GDM1 (cell line): ENCODE measurements at regions not wholly inside any gene's neighbourhood (a gene's known extent, or its start where the extent isn't known, plus 50 kb on each side); places are given as distances from the start of the nearest gene placed in this dataset.

Source experiments
- DNase-seq: peaks from one replicate; lab custom pipeline; 2025; lab: John Stamatoyannopoulos, UW

DNA sequence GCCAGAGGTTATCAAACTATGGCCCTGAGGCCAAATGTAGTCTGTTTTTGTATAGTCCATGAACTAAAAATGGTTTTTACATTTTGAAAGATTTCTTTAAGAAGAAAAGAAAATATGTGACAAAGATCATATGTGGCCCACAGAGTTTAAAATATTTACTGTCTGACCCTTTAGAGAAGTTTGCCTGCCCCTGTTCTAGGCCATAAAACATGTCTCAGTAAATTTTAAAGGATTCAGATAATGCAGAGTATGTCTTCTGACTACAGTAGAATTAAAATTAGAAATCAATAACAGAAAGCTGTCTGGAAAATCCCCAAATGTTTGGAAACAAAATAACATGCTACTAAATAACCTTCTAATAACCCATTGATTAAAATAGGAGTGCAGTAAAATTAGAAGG is 86.3 kb downstream of the KCNRG start:
- no peak for DNase-seq

DNA sequence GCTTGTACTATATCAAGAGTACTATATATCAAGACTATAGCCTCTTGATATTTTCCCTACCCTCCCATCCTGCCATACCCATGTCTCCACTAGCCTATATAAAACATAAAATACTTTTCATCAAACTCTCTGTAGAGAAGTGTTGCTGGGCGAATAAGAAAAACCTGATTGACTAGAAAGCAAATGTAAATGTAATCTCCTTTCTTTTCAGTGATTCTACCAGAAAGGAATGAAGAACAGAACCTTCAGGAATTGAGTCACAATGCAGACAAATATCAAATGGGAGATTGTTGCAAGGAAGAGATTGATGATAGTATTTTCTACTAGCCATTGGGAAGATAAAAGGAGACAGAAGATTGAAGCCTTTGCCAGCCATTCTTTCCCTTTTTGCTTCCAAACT is 89.2 kb downstream of the KCNRG start:
- no peak for DNase-seq

DNA sequence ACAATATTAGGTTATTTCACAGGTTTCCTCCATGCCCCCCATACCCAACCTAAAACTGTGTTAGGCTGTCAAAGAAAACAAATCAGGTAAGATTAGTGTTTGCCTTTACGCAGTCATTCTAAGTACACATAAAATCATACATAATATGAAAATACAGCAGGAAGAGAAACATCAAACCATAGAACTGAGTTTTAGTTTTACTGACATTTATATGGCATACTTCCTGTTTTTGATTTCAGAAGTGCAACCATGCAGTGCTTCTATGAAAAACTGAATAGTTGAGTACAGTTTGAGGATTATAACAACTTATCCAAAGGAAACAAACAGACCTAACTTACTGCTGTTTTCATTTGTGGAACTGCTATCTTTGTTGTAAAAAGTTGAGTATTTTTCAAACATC is 91.3 kb downstream of the KCNRG start:
- DNase-seq, result no peak

DNA sequence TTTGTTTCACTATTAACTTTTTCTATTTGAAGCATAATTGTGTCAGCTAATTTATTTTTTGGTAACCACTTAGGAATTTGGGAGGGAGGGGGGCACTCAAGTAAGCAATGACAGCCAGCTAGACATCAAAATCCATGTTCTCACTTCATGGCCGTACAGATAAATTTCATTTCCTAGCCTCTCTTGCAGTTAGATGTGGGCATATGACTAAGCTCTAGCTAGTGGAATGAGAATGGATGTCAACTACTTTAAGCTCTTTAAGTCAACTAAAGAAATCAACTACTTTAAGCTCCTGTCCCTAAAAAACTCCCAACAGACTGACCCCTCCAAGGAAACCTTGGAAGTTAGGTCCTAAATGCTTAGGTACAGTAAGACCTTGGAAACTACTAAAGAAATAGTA is 92.0 kb downstream of the KCNRG start:
- no peak for DNase-seq

DNA sequence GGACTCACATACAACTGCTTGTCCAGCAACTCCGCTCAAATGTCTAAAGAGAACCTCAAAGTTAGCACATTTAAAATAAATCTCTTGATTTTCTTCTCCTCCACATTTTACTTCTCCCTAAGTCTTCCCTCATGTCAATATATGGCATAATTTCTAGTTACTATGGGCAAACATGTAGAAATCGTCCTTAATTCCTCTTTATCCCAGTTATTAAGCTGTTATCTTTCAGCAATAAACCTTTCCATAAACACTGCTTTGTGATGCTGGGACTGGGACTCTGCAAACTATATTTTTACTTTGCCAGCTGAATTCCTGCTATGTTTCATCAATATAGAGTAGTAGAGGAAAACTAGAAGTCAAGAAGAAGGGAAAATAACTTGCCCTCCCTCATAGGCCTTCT is 99.7 kb downstream of the KCNRG start:
- no peak for DNase-seq

DNA sequence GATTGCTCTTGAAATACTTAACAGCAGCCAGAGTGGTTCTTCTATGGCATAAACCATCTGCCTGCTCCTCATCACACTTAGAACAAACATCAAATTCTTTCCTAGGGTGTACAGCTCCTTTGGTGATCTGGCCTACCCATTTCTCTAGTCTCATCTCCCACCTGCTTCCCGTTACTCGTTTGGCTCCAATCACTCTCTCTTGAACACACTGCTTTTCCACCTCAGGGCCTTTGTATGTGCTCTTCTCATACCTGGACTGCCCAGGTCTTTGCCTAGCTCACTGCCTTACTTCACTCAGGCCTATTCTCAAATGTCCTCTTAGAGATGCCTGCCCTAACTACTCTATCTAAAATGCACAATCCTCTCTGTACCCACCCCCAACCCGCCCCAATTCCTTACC is 100.5 kb downstream of the KCNRG start:
- DNase-seq, result no peak

DNA sequence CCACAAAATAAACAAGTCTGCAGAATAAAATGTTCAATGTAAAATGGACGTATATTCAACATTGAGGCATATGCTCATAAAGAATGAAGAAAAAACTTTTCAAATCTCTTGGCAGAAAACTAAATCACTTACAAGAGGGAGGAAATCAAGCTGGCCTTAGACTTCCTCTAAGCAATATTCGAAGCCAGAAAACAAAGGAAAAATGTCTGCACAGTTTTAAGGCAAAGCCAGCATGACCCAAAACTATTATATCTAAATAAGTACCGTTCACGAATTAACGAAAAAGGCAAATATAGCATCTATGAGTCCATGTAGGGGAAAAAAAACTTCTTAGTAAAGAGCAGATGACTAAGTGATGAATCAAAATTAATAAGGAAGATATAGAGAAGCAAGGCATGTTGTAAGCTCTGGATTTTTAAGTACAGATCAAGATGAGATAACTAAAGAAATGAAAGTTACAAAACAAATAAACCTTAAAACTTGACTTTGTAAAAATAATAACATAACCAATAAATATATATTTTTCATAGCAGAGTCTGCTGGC is 101.3 kb downstream of the KCNRG start:
- no peak for DNase-seq

DNA sequence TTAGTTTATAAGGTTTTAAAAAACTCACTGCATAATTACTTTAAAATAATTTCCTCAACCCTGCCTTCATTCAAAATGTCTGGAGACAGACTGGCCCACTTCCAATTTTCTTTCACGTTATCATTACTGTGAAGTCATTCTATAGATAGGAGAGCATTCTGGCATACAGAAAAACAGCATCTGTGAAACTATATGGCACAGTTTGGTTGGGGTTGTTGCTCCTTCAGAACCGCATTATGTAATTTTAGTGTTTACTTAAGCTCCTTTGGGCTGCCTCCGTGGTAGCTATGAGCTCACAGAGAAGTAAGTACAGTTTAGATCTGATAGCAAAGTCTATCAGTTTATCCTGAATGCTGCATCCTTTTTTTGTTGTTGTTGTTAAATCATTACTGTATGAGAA is 104.3 kb downstream of the KCNRG start:
- no peak for DNase-seq

DNA sequence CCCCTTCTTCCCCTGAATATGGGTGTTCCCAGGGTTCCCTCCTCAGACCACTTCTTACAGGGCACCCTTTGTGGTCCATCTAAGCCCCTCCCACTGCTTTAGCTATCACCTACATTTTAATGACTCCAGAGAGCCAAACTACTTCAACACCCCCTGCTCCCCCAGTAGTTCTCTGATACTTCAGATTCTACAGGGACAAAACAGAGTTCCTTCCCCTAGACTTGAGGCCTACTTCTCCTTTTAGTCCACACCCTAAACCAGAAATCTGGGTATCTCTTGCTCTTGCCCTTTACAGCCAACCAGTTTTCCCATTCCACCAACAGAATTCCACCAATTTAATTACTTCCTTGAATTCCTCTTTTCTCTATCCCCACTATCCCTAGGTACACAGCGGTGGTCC is 107.2 kb downstream of the KCNRG start:
- peak; percentile 37 for DNase-seq

DNA sequence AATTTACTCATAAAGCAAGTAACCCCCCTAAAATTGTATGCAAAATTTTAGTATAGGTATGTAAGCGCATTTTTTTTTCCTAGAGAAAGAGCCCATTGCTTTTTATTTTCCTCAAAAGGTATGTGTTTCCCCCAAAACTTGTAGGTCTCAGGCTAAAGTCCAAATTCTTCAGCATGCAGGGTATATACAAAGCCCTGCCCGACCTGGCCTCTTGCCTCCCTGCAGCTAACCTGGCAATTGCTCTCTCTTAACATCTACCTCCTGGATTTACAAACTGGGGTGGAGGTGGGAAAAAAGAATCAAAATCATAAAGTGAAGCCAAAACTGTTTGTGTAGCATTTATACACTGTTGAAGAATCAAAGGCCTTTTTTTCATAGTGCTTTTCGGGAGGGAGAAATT is 107.8 kb downstream of the KCNRG start:
- DNase-seq, result no peak

DNA sequence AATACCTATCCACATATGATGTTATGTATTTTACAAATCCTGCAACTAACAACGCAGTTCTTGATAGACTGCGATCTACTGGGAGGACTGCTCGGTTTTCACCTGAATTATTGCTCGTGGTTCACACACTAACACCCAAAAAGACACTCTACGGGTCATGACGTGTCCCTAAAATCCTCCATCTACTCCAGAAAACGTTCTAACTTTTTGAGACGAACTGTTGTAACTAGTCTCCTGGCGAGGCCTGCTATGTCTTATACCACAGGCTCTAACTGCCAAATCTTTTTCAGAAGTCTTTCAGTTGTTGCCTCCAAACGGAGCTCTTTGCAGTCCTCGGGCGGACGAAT is 108.2 kb downstream of the KCNRG start:
- no peak for DNase-seq

DNA sequence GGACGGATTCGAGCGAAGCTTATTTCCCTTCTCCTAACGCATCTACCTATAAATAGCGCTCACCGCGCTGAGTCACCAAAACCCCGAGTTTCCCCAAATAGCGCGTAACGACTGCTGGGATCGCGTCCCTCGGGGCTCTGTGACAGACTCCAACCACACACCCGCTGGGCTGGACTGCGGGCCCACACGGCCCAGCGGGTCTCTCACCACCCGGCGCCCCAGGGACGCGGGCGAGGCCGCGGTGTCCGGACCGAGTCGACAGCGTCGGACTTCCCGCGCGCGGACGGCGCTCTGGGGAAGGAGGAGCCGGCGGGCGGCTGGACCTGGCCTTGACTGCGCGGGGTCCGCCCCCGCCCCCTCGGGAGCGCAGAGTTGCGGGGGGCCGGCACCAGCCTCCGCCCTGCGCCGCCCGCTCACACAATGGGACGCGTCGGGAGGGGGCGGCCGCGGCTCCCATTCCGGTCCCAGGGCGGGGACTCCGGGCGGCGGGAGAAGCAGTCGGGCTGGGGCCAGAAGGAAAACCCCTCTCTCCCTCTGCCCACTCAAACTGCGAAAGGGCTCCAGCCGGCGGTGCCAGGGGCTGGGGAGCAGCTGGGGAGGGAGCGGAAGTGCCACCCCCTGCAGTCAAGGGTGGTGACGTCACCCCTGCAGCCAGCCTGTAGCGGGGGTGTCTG is 108.8 kb downstream of the KCNRG start:
- peak; percentile 97 for DNase-seq

DNA sequence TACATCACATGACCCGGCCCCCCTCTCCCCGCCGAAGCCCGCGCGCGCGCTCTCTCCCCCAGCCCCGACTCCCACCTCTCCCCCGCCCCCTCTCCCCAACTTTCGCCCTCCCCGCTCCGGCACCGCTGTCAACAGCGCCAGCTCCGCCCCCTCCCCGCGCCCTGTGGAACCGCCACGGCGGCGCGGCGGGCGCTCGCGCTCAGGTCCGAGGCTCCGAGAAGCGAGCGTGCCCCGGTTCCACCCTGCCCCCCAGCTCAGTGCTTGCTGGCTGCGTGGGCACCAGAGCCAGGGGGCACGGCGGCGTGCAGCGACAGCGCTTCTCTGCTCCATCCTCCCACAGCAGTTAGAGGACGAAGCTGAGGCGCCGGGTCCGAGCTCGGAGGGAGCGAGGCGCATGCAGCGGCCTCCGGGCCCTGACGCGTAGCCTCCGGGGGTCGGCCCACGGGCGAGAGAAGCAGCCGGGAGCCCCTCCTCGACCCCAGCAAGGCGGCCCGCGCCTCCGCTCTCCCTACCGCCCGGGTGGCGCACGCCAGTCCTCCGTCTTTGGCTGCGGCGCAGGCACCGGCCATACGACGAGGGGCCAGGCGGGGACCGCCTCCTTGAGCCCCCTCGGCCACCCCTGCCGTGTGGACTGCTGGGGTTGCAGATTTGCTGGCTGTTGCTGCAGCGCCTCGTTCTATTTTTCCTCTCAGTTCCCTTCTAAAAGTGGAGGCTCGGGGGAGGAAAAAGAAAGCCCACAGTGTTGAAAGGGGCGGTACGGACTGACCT is 109.5 kb downstream of the KCNRG start:
- DNase-seq, result no peak

DNA sequence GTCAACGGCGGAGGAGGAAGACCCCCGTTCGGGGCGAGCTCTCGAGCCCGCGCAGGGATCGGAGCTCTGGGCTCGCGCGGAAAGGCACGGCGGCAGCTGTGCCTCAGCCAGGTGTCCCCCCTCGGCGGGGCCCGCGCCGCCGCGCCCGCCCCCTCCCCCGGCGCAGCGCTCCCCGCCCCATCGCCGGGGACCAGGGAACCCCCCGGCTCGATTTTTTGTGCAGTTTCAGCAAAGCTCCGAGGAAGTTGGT is 110.0 kb downstream of the KCNRG start:
- no peak for DNase-seq

DNA sequence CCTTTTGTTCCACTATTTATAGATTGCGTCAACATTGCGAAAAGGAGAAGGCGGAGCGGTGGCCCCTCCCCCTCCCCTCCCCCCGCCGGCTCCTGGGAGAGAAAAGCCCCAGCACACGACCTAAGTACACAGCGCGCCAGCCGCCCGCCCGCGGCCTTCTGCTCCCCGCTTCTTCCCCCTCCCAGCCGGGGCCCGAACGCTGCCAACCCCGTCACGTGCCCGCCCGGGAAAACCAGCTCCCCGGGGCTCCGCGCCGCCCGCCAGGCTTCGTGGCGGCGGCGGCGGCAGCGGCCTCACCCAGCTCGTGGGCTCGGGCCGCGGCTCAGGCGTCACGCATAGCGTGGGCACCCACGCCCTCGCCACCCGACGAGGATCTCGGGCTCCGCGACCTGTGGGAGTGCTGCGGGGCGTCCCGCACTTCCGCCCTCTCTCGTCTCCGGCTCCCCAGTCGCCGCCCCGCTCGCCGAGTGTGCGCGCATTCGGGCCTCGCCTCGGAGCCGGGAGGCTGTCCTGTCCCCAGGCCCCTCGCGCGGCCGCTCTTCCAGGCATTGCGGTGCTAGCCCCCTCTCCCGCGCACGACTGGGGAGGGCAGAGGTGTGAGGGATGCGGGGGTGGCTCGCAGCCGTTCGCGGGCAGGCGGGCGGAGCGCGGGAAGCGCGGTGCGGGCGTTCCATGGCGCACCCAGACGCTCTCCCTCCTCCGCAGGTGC is 110.5 kb downstream of the KCNRG start:
- peak; percentile 91 for DNase-seq

DNA sequence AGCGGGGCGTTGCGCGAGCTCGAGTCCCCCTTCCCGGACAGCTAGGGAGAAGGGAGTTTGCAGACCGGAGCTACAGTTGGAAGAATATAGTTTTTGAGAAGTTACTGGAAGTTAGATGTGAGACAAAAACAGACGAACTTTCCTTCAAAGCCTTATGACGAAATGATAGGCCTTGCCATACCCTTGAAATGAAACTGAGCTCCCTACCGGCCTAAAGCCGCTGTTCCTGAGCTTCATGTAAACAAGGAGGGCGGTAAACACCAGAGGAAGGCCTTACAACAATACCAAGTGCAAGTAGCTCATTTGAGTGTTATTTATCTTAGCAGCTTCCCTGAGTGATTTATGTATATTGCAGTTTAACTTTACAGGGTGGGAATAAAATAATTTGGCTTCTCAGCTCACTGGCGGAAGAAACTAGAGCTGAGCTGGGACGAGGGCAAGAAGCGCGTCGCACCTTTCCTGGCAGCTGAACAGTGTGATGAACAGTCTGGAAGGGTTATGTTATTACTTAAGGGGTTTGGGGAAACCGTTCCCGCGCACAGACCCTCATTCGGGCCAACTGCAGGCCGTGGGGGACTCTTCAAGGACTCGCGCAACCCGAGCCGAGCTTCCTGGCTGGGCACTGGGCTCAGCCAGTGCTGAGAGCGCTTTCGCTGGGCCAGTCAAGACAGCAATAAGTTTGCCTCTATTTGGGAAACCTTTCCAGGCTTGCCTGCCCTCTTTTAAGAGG is 111.2 kb downstream of the KCNRG start:
- no peak for DNase-seq

DNA sequence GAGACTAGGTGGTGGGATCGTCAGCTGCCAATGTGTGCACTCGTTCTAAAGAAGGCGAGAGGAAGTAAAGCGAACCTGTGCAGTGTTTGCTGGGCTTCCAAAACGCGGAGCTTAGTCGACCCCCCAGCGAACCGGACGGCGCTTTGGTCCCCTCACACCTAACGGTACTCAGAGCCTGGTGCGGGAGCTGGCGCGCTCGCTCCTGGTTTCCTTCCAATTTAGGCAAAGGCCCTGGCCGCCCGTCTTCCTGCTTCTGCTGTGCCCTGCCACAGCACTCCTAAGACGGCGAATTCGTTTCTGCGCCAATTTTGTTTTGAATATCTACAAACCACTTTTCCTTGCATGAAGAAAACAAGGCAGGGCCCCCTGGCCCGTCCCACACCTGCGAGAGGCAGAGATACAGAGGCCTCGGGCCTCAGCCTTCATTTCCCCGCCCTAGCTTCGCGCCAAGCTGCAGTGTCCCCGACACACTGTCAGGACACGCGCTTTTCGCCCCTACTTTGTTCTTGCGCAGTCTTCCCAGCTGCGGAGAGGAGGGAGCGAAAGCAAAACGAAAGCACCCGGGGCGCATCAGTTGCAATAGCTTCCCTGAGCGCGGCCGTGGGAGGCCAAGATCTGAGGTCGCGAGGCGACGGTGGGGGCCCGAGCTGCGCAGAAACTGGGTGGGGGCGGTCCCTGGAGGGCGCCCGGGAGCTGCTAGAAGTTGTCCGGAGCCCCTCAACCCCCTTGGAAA is 111.9 kb downstream of the KCNRG start:
- no peak for DNase-seq

DNA sequence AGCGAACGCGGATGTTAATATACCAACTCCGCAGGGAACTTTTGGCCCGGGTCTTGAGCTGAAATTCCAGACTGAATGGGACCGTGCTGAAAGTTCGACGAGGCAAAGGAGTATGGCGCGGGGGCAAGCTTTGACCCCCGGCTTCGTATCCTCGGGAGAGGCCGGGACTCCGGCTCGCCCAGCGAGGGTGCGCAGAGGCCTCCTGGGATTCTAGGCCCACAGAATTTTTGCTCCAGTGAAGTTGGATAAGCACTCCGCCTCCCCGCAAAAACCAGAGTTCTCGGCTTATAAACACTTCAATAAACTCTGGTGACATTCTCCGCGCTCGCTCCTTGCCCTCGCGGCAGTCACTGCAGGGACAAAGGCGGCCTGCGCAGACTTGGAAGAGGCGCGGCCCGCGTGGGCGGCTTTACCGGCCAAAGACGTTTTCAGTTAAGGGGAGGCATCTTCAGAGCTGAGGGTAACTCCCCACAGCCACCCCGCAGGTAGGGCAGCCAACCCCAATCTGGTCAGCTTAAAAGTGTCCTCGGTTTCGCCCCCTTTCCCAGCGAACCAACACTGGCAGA is 112.6 kb downstream of the KCNRG start:
- DNase-seq, result no peak

DNA sequence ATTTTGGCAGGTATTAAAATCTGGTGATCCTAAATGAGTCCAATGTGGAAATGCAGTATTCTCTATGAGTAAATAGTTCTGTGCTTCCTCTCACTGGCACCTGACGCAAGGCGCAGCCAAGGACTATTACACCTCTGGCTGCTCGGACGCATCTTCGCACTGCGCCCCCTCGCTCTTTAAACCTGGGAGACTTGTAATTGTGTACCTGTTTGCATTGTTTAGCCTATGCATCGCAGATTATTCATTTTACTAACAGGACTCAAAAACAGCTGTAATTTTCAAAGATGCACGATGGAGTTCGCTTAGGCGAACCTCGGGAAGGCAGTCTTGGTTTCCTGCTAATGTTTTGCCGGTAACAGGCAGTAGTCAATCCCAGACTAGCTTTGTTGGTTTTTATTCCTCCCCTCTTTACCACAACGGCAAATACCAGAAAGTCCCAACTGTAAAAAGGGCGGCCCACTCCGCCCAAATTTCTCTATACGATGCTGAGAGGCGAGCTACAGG is 113.2 kb downstream of the KCNRG start:
- no peak for DNase-seq

DNA sequence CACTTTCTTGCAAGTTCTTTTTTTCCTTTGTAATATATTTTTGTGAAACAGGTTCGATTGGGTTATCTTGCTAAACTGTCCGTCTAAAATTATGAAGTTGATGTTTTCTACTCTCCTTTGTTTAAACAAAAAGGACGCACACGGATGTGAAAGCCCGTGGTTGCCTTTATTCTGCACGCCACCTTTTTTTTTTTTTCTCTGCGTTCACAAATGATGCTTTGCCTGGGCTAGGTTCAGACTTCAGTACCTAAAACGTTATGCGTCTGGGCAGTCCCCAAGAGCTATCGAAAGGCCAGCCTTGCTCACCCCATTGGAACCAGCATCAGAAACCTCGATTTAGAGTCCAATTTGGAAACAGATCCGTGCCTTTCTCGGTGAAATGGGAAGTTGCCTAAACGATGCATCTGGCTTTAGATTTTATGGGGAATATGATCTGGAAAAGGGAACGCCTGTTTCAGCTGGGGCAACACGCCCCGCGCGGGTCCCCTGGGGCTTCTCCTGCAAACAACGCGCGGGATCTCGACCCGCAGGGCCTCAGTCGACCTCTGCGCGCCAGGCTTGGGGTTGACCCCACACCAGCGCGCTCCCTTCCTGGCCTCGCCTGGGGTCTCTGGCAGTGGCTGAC is 113.9 kb downstream of the KCNRG start:
- no peak for DNase-seq

DNA sequence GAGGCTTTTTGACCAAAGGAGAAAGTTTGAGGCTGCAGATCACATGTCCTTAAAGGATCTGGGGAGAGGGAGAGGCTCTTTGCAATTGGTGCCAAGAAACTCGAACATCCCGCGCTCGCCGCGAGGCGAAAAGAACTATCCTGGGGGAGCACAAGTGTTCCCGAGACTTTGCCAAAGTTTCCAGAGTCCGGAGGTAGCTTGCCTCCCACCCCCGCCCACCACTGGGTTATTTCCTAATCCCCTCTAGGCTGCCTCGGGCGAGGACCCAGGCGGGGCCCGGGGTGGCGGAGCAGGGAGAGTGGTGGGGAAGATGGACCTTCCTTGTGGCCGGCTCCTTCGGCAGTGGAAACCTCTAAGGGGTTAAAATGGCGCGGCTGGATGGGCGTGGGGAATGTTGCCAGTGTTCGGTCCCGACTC is 114.5 kb downstream of the KCNRG start:
- no peak for DNase-seq
